SU-DHL-6 (cell line): ENCODE measurements at regions not wholly inside any gene's neighbourhood (a gene's known extent, or its start where the extent isn't known, plus 50 kb on each side); places are given as distances from the start of the nearest gene placed in this dataset.

ENCODE experiments used
- CTCF ChIP-seq: fragments of 200-600 bp; sonication (generic); IDR thresholded peaks from one replicate; pipeline ENCODE4 v1.5.1; 2017; ENCODE audit warnings: antibody characterized with exemption, mild to moderate bottlenecking, low read length, moderate library complexity; ENCODE audit not compliant: insufficient read depth, poor library complexity, severe bottlenecking
- EZH2phosphoT487 ChIP-seq: fragments of 200-600 bp; sonication (generic), shearing (Covaris generic); conservative IDR thresholded peaks from 2 replicates; pipeline ENCODE4 v1.6.1; 2018; ENCODE audit warnings: mild to moderate bottlenecking, antibody characterized with exemption, low read length, moderate library complexity, mixed read lengths

DNA sequence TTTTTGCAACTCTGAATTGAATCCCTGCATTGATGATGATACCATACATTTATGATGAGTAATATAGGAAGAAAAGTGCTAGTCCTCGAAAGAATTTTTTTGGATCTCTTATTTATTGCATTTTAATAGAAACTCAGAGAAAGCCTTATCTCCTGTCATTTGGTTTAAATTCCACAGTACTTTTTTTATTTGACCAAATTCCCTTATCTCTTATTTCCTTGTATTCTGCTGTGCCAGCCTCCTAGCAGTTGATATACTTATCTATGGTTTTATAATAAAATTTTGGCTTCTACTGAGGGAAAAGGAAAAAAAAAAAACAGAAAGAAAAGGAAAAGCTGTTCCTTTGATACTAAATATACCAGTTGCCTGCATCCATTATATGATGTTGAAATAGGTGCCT, 535.1 kb upstream of the NR2F2 start:
- no peak for TF ChIP-seq CTCF
- TF ChIP-seq EZH2phosphoT487 = no peak
